Neuronal stem cell (in vitro differentiated cells): ENCODE measurements at regions not wholly inside any gene's neighbourhood (a gene's known extent, or its start where the extent isn't known, plus 50 kb on each side); places are given as distances from the start of the nearest gene placed in this dataset.

Experiments used
- DNase-seq: peaks from one replicate; pipeline ENCODE4 v3.0.0-alpha.2; 2013; ENCODE audit warnings: low spot score
- H2AFZ ChIP-seq: one replicate; pipeline ENCODE4 v1.6.1; 2013; ENCODE audit warnings: mild to moderate bottlenecking, low read length, inconsistent platforms
- H2AK5ac ChIP-seq: 2 replicates; pipeline ENCODE4 v1.6.1; 2013; ENCODE audit warnings: low read depth, mild to moderate bottlenecking, inconsistent platforms, low read length, moderate library complexity, mixed read lengths
- H2BK120ac ChIP-seq: 2 replicates; pipeline ENCODE4 v1.6.1; 2013; ENCODE audit warnings: low read depth, mild to moderate bottlenecking, inconsistent platforms, low read length, moderate library complexity, mixed read lengths
- H2BK12ac ChIP-seq: one replicate; pipeline ENCODE4 v1.6.1; 2013; ENCODE audit warnings: low read length, inconsistent platforms
- H2BK15ac ChIP-seq: 2 replicates; pipeline ENCODE4 v1.6.1; 2013; ENCODE audit warnings: mild to moderate bottlenecking, low read length, inconsistent platforms, mixed read lengths
- H2BK5ac ChIP-seq: one replicate; pipeline ENCODE4 v1.6.1; 2013; ENCODE audit warnings: inconsistent platforms, mild to moderate bottlenecking, low read length, moderate library complexity
- H3K14ac ChIP-seq: one replicate; pipeline ENCODE4 v1.6.1; 2013; ENCODE audit warnings: low read length, inconsistent platforms
- H3K18ac ChIP-seq: 2 replicates; pipeline ENCODE4 v1.6.1; 2013; ENCODE audit warnings: low read length, inconsistent platforms
- H3K23ac ChIP-seq: 2 replicates; pipeline ENCODE4 v1.6.1; 2013; ENCODE audit warnings: low read depth, mild to moderate bottlenecking, mixed read lengths, low read length, inconsistent platforms; ENCODE audit not compliant: poor library complexity
- H3K27ac ChIP-seq: replicated peaks from 3 replicates; pipeline ENCODE4 v1.5.1; 2013; ENCODE audit warnings: low read length, inconsistent platforms
- H3K27me3 ChIP-seq, 3 experiments: 2 replicates each; pipeline ENCODE4 v1.6.1; 2013; ENCODE audit warnings: low read length in 3 of 3, mild to moderate bottlenecking in 2 of 3, inconsistent platforms in 1 of 3, low read depth in 1 of 3, mixed read lengths in 1 of 3, moderate library complexity in 1 of 3; ENCODE audit not compliant: control insufficient read depth in 3 of 3, insufficient read depth in 3 of 3
- H3K36me3 ChIP-seq, 2 donors: replicated peaks in 1 of 2; 2 replicates each; pipeline ENCODE4 v1.6.1; 2013; ENCODE audit warnings: low read length in 2 of 2; ENCODE audit not compliant: control insufficient read depth in 2 of 2, insufficient read depth in 2 of 2
- H3K4ac ChIP-seq: 2 replicates; pipeline ENCODE4 v1.6.1; 2013; ENCODE audit warnings: inconsistent platforms, mild to moderate bottlenecking, low read length, moderate library complexity
- H3K4me1 ChIP-seq, 2 donors: 1 replicate in 1 of 2; 2 replicates in 1 of 2; pipeline ENCODE4 v1.6.1; 2013; ENCODE audit warnings: low read length in 2 of 2, low read depth in 1 of 2; ENCODE audit not compliant: control insufficient read depth in 2 of 2, insufficient read depth in 1 of 2
- H3K4me2 ChIP-seq: one replicate; pipeline ENCODE4 v1.6.1; 2013; ENCODE audit warnings: mild to moderate bottlenecking, low read length, inconsistent platforms; ENCODE audit not compliant: insufficient read depth, poor library complexity, severe bottlenecking
- H3K4me3 ChIP-seq, 2 donors: 2 replicates each; pipeline ENCODE4 v1.5.1; 2013; ENCODE audit warnings: low read length in 2 of 2, mild to moderate bottlenecking in 2 of 2, inconsistent platforms in 1 of 2, moderate library complexity in 1 of 2
- H3K79me1 ChIP-seq: one replicate; pipeline ENCODE4 v1.6.1; 2013; ENCODE audit warnings: low read depth, mild to moderate bottlenecking, inconsistent platforms, low read length, moderate library complexity
- H3K9ac ChIP-seq: one replicate; pipeline ENCODE4 v1.6.1; 2013; ENCODE audit warnings: mild to moderate bottlenecking, low read depth, low read length, inconsistent platforms; ENCODE audit not compliant: poor library complexity
- H3K9me3 ChIP-seq, 2 donors: replicated peaks in 1 of 2; 2 replicates each; pipeline versions ENCODE3 to v1.6.1; 2013; ENCODE audit warnings: low read length in 2 of 2, mild to moderate bottlenecking in 2 of 2, inconsistent platforms in 1 of 2, low read depth in 1 of 2, mixed read lengths in 1 of 2, moderate library complexity in 1 of 2; ENCODE audit not compliant: control insufficient read depth in 2 of 2, insufficient read depth in 1 of 2
- H4K8ac ChIP-seq: one replicate; pipeline ENCODE4 v1.6.1; 2013; ENCODE audit warnings: low read depth, mild to moderate bottlenecking, inconsistent platforms, low read length, moderate library complexity
- H4K91ac ChIP-seq: one replicate; pipeline ENCODE4 v1.6.1; 2013; ENCODE audit warnings: low read length, low read depth, mild to moderate bottlenecking, inconsistent platforms; ENCODE audit not compliant: poor library complexity
- WGBS, 2 donors: extraction: QIAGEN DNeasy Blood & Tissue Kit; methylation state at CpG; one replicate each; pipeline ENCODE4 v1.1.7; 2013; ENCODE audit warnings: missing lambda C conversion rate in 2 of 2, mixed read lengths in 1 of 2; ENCODE audit not compliant: insufficient read length in 2 of 2, insufficient replicate concordance in 1 of 2; ENCODE audit errors: extremely low coverage in 2 of 2; 5-methylcytosine and 5-hydroxymethylcytosine counted together

GRCh38 chr5:17394086-17394485 lies 103.9 kb upstream of the TAF11L2 start:
- Histone ChIP-seq H2BK12ac (no peak overlapping the region), H3K36me3 (no peaks in the 10 kb centered on the region), H3K79me1 (no peaks in the 10 kb centered on the region), H3K4ac (no peak overlapping the region), H3K18ac (no peak overlapping the region), H2AK5ac (no peak overlapping the region), H3K27me3 (peaks cover 0 to 3% (median 0%) of the 10 kb centered on the region in 3 experiments), H3K14ac (no peak overlapping the region), H3K4me1 (peaks cover 0 to 1% of the 10 kb centered on the region in 2 donors), H2BK15ac (no peak overlapping the region), H2AFZ (no peak overlapping the region), H4K8ac (no peak overlapping the region), H3K4me3 (no peak overlapping the region), H2BK5ac (no peak overlapping the region), H3K27ac (no peak overlapping the region), H3K4me2 (no peak overlapping the region), H4K91ac (no peak overlapping the region), H3K9me3 (no peaks in the 10 kb centered on the region), H2BK120ac (no peak overlapping the region), H3K23ac (no peak overlapping the region), H3K9ac (no peak overlapping the region)
- no CpG with 5 or more reads among the region's 1 CpG for WGBS, 2 donors
- no peak for DNase-seq

DNA sequence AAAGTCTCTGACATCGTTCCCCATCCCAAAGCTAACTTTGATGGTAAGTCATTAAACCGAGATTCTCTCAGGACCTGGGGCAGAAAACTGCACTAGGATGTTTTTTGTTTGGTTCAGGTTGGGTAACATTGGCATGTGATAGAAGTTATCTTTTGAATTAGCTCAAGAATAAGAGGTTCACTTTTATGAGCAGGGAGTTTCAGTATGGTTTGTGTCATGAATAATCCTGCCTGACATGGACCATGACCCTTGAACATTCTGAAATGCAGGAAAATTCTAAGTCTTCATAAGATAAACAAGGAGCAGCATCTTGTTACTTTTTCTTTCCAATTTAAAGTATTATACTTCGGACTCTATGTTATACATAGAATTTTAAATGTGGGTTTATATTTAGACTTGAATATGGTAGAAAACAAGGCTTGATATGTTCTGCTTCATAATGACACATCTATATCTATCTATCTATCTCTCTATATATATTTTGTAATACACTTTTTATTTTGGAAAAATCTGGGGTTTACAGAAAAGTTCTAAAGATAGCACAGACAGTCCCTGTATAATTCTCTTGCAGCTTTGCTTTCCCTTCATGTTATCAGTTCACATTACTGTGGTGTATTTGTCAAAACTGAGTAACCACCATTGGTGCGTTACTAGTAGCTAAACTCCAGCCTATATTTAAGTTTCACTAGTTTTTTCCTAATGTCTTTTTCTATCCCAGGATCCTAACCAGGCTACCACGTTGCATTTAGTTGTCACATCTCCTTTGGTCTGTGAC lies 102.7 kb upstream of the TAF11L2 start:
- Histone ChIP-seq H3K36me3 (no peaks in the 10 kb centered on the region), H2AFZ (no peak overlapping the region), H2BK120ac (no peak overlapping the region), H3K27ac (no peak overlapping the region), H3K23ac (no peak overlapping the region), H2BK15ac (no peak overlapping the region), H3K9me3 (no peaks in the 10 kb centered on the region), H3K18ac (no peak overlapping the region), H2BK12ac (no peak overlapping the region), H3K4me3 (no peak overlapping the region), H3K14ac (no peak overlapping the region), H3K27me3 (peaks cover 0 to 4% (median 0%) of the 10 kb centered on the region in 3 experiments), H4K91ac (no peak overlapping the region), H2AK5ac (no peak overlapping the region), H3K4ac (no peak overlapping the region), H4K8ac (no peak overlapping the region), H3K4me2 (no peak overlapping the region), H3K9ac (no peak overlapping the region), H3K79me1 (no peaks in the 10 kb centered on the region), H3K4me1 (peaks cover 0 to 1% of the 10 kb centered on the region in 2 donors), H2BK5ac (no peak overlapping the region)
- no CpG with 5 or more reads among the region's 5 CpGs for WGBS, 2 donors
- DNase-seq = no peak

DNA sequence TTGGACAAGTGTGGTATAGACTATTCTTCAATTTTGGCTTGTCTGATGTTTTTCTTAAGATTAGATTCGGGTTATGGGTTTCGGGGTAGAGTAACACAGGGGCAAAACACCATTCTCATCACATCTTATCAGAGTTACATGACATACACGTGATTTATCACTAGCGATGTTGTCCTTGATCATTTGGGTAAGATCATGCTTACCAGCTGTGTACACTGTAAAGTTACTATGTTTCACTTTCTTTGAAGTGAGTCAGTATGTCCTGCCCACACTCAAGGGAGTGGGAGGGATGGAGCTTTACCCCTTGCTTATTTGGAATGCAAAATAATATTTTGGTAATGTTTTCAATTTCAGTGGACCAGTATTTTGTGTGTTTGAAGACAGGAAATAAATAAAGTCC lies 101.8 kb upstream of the TAF11L2 start:
- Histone ChIP-seq H4K8ac (no peak overlapping the region), H4K91ac (no peak overlapping the region), H3K4me3 (no peak overlapping the region), H3K4me1 (peaks cover 0 to 9% of the 10 kb centered on the region in 2 donors), H3K23ac (no peak overlapping the region), H3K14ac (no peak overlapping the region), H2AFZ (no peak overlapping the region), H2BK12ac (no peak overlapping the region), H3K27ac (no peak overlapping the region), H3K79me1 (no peaks in the 10 kb centered on the region), H3K9ac (no peak overlapping the region), H3K4me2 (no peak overlapping the region), H3K27me3 (peaks cover 0 to 12% (median 0%) of the 10 kb centered on the region in 3 experiments), H2BK5ac (no peak overlapping the region), H2AK5ac (no peak overlapping the region), H2BK120ac (no peak overlapping the region), H2BK15ac (no peak overlapping the region), H3K4ac (no peak overlapping the region), H3K18ac (no peak overlapping the region), H3K36me3 (no peaks in the 10 kb centered on the region), H3K9me3 (no peaks in the 10 kb centered on the region)
- DNase-seq = no peak
- no CpG with 5 or more reads among the region's 4 CpGs for WGBS, 2 donors

DNA sequence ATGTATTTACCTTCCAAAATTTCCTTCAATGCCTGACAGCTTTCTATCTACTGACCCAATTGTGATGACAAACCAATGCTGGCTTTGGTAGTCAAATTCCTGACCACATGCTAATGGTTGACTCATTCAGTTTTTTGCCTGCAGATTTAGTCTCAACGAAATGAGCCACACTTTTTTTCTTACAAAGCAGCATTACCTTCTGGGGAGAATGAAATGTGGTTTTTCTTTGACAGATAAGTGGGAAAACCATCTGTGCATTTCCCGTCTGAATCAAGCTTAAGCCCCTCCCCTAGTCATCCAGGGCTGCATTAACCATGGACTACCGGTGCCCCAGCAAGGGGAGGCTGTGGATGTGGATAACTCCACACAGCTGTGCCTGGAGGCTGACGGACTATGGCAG lies 99.6 kb upstream of the TAF11L2 start:
- DNase-seq = no peak
- no peak overlapping the region for H2BK5ac ChIP-seq

More for the DNA sequence above, 99.6 kb upstream of the TAF11L2 start:
- Histone ChIP-seq H3K79me1 (no peaks in the 10 kb centered on the region), H4K91ac (no peak overlapping the region), H3K4me1 (peaks cover 8 to 17% of the 10 kb centered on the region in 2 donors), H3K14ac (no peak overlapping the region), H4K8ac (no peak overlapping the region), H3K9ac (no peak overlapping the region), H2AFZ (no peak overlapping the region), H2BK120ac (no peak overlapping the region), H3K4me2 (no peak overlapping the region), H2BK15ac (no peak overlapping the region), H3K27ac (no peak overlapping the region), H2BK12ac (no peak overlapping the region), H3K23ac (no peak overlapping the region), H3K36me3 (no peaks in the 10 kb centered on the region), H3K9me3 (no peaks in the 10 kb centered on the region), H3K18ac (no peak overlapping the region), H3K4ac (no peak overlapping the region), H3K4me3 (no peak overlapping the region), H2AK5ac (no peak overlapping the region), H3K27me3 (peaks cover 0 to 24% (median 0%) of the 10 kb centered on the region in 3 experiments)
- no CpG with 5 or more reads among the region's 4 CpGs for WGBS, 2 donors
